ENCODE measurements at regions not wholly inside any gene's neighbourhood (a gene's known extent, or its start where the extent isn't known, plus 50 kb on each side); places are given as distances from the start of the nearest gene placed in this dataset.

DNA sequence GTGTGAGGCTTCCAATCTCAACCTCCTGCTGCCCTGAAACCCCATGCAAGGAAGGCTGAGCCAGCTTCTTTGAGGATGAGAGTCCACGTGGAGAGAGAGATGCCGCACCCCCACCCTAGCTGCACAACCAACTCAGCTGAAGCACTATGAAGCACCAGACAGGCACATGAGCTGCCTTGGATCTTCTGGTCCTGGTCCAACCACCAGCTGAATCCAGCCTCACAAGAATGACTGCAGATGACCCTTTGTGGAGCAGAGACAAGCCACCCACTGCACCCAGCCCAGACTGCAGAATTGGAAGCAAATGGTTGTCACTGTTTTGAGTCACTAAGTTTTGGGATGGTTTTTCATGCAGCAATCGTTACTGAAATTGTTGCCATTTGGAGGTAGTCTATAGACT, 149.6 kb upstream of the SYT13 start:
- H3K9me2 ChIP-seq (ENCODE audit: insufficient read depth), result no peaks in the 10 kb centered on the region
- Mint-ChIP-seq H3K9me3 (peaks cover 4% of the 10 kb centered on the region; the same call in 2 of the 3 replicates), H3K27ac (no peak overlapping the region), H3K4me3 (no peak overlapping the region), H3K27me3 (ENCODE audit: insufficient read depth, low read depth, poor library complexity) (no peaks in the 10 kb centered on the region), H3K36me3 (ENCODE audit: low read depth) (no peaks in the 10 kb centered on the region), H3K4me1 (peaks cover 8% of the 10 kb centered on the region; the same call in 2 of the 3 replicates)
- ATAC-seq, result no peak
- H3F3A ChIP-seq (replicated peaks; ENCODE audit: low read depth), result no peaks in the 10 kb centered on the region
- H2AFZ ChIP-seq, result no peak overlapping the region
- no peak overlapping the region for H3K4me3 ChIP-seq
- H3K27me3 ChIP-seq (ENCODE audit: insufficient read depth), result no peaks in the 10 kb centered on the region
- DNase-seq (ENCODE audit: low spot score), result no peak
- H3K27ac ChIP-seq (ENCODE audit: low read depth), result no peak overlapping the region
- no peaks in the 10 kb centered on the region for H3K79me2 ChIP-seq (replicated peaks; ENCODE audit: insufficient read depth)
- TF ChIP-seq STAT1 (IDR thresholded peaks at IDR 0.05; ENCODE audit: unreplicated experiment), result no peak
- no peak for TF ChIP-seq JUNB (IDR thresholded peaks at IDR 0.05; ENCODE audit: unreplicated experiment)
- TF ChIP-seq EZH2 (IDR thresholded peaks at IDR 0.05; ENCODE audit: low read depth, unreplicated experiment), result no peak
- TF ChIP-seq REST (IDR thresholded peaks at IDR 0.05; ENCODE audit: unreplicated experiment), result no peak
- TF ChIP-seq POLR2AphosphoS5 (IDR thresholded peaks at IDR 0.05; ENCODE audit: low read depth), result no peak
- TF ChIP-seq, protein P1, sequence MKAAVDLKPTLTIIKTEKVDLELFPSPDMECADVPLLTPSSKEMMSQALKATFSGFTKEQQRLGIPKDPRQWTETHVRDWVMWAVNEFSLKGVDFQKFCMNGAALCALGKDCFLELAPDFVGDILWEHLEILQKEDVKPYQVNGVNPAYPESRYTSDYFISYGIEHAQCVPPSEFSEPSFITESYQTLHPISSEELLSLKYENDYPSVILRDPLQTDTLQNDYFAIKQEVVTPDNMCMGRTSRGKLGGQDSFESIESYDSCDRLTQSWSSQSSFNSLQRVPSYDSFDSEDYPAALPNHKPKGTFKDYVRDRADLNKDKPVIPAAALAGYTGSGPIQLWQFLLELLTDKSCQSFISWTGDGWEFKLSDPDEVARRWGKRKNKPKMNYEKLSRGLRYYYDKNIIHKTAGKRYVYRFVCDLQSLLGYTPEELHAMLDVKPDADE (IDR thresholded peaks at IDR 0.05), result no peak
- no peak for TF ChIP-seq CREB1 (CRISPR knock-in tag; IDR thresholded peaks at IDR 0.05; ENCODE audit: low read depth)
- TF ChIP-seq, protein P2, sequence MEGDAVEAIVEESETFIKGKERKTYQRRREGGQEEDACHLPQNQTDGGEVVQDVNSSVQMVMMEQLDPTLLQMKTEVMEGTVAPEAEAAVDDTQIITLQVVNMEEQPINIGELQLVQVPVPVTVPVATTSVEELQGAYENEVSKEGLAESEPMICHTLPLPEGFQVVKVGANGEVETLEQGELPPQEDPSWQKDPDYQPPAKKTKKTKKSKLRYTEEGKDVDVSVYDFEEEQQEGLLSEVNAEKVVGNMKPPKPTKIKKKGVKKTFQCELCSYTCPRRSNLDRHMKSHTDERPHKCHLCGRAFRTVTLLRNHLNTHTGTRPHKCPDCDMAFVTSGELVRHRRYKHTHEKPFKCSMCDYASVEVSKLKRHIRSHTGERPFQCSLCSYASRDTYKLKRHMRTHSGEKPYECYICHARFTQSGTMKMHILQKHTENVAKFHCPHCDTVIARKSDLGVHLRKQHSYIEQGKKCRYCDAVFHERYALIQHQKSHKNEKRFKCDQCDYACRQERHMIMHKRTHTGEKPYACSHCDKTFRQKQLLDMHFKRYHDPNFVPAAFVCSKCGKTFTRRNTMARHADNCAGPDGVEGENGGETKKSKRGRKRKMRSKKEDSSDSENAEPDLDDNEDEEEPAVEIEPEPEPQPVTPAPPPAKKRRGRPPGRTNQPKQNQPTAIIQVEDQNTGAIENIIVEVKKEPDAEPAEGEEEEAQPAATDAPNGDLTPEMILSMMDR (conservative IDR thresholded peaks at IDR 0.05; ENCODE audit: low read depth in 2 of 2), result no peak
- TF ChIP-seq EZH2phosphoT487 (IDR thresholded peaks at IDR 0.05; ENCODE audit: unreplicated experiment), result no peak
- no peak for TF ChIP-seq ZNF331 (CRISPR knock-in tag; IDR thresholded peaks at IDR 0.05; ENCODE audit: low read depth)
- TF ChIP-seq NANOG (IDR thresholded peaks at IDR 0.05; ENCODE audit: borderline replicate concordance), result no peak
- no peaks in the 10 kb centered on the region for H4K20me1 ChIP-seq (replicated peaks; ENCODE audit: insufficient read depth)
- H3K4me2 ChIP-seq, result no peak overlapping the region
- peaks cover 7% of the 10 kb centered on the region; the same call in 1 of the 2 replicates for H3K4me1 ChIP-seq (ENCODE audit: insufficient read depth)
- H3K36me3 ChIP-seq (ENCODE audit: insufficient read depth), result no peaks in the 10 kb centered on the region

Data from GM23338 (cell line).